HAP-1 (cell line): ENCODE measurements at regions not wholly inside any gene's neighbourhood (a gene's known extent, or its start where the extent isn't known, plus 50 kb on each side); places are given as distances from the start of the nearest gene placed in this dataset.

ENCODE experiments used
- DNase-seq, 2 experiments: peaks; one replicate each; pipeline ENCODE4 v3.0.0-alpha.2; 2016 to 2020; ENCODE audit warnings: low spot score in 2 of 2
- H3K27me3 ChIP-seq: fragments of 250-450 bp; sonication (Bioruptor Pico); 2 replicates; pipeline ENCODE4 v1.5.1; 2020; ENCODE audit warnings: low read depth, mild to moderate bottlenecking, moderate library complexity
- H3K36me3 ChIP-seq: fragments of 250-450 bp; sonication (Bioruptor Pico); replicated peaks from 2 replicates; pipeline ENCODE4 v1.5.1; 2020; ENCODE audit warnings: mild to moderate bottlenecking
- H3K4me1 ChIP-seq: fragments of 250-450 bp; sonication (Bioruptor Pico); 2 replicates; pipeline ENCODE4 v1.5.1; 2020; ENCODE audit warnings: mild to moderate bottlenecking
- H3K4me3 ChIP-seq: fragments of 250-450 bp; sonication (Bioruptor Pico); 2 replicates; pipeline ENCODE4 v1.5.1; 2020; ENCODE audit warnings: mild to moderate bottlenecking, moderate library complexity
- H3K9me3 ChIP-seq: fragments of 250-450 bp; sonication (Bioruptor Pico); 2 replicates; pipeline ENCODE4 v1.5.1; 2020; ENCODE audit warnings: mild to moderate bottlenecking, moderate library complexity
- in situ Hi-C: fragments of 300-500 bp; cut with MboI; formaldehyde crosslinking; loops from 3 replicates; pipeline ENCODE4 v1.14.3; 2020; ENCODE audit warnings: low sequenced_read_pairs, inconsistent platforms, mixed read lengths

DNA sequence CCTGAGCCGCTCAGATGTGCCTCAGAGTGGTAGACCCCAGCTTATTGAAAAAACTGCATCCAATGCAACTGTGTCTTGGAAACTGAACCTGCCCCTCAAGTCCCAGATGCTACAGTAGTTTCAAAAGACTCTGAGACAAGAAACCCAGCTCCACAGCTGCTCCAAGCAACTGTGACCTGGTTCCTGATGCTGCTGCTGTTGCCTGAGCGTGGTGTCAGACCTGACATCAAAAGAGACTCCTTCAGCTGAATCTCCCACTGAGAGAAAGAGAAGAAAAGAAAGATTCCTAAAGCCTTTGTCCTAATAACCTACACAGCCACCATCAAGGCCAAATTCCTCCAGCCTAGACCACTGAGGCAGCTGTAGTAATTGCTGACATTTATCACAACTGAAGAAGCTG lies 630.1 kb downstream of the STIM2 start:
- no peaks in the 10 kb centered on the region for H3K36me3 ChIP-seq
- DNase-seq = no peak
- no peak overlapping the region for H3K4me3 ChIP-seq
- no peaks in the 10 kb centered on the region for H3K4me1 ChIP-seq
- in situ Hi-C loops = no loop called here
- no peaks in the 10 kb centered on the region for H3K9me3 ChIP-seq
- no peaks in the 10 kb centered on the region for H3K27me3 ChIP-seq

DNA sequence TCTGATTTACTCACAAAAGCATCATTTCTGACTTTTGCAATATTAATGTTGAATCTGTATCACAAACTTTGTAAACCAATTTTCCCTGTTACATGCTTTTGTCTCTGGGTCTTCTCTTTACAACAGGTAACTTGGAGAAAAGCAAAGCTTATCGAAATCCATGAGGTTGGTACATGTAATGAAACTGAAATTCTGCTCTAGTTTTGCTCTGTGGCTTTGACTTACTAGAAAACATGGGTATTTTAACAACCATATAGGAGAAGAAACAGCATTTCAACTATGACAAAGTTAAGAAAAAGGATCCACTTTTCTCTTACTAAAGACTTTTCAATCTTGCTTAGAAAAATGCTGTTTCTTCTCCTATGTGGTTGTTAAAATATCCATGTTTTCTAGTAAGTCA lies 645.8 kb downstream of the STIM2 start:
- in situ Hi-C loops = no loop called here
- no peaks in the 10 kb centered on the region for H3K9me3 ChIP-seq
- no peaks in the 10 kb centered on the region for H3K27me3 ChIP-seq
- no peak overlapping the region for H3K4me3 ChIP-seq
- DNase-seq = no peak
- no peaks in the 10 kb centered on the region for H3K4me1 ChIP-seq
- H3K36me3 ChIP-seq = no peaks in the 10 kb centered on the region

GRCh38 chr4:27514711-27515110 lies 654.1 kb downstream of the STIM2 start:
- no peak for DNase-seq
- H3K9me3 ChIP-seq = no peaks in the 10 kb centered on the region
- no peaks in the 10 kb centered on the region for H3K36me3 ChIP-seq
- in situ Hi-C loops = no loop called here
- no peaks in the 10 kb centered on the region for H3K27me3 ChIP-seq
- no peaks in the 10 kb centered on the region for H3K4me1 ChIP-seq
- no peak overlapping the region for H3K4me3 ChIP-seq

DNA sequence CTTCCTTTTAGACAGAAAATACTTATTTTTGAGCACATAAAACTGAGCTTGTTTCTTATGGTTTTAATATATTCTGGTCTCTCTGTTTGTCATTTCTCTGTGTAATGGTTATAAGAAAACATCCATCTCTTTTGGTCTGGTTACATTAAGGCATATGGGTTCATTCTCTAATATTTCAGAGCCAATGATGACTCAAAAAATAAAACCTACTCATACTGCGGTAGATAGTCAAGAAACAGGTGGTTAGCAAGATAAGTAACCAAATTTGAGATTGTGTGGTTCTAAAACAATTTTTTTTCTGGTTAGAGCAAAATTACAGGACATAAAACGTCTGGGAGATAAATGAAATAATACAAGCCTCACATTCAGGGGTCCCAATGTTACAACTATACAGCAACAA lies 654.5 kb downstream of the STIM2 start:
- no peaks in the 10 kb centered on the region for H3K27me3 ChIP-seq
- H3K36me3 ChIP-seq = no peaks in the 10 kb centered on the region
- no peak overlapping the region for H3K4me3 ChIP-seq
- H3K4me1 ChIP-seq = no peaks in the 10 kb centered on the region
- DNase-seq = no peak
- no peaks in the 10 kb centered on the region for H3K9me3 ChIP-seq
- in situ Hi-C loops = no loop called here

DNA sequence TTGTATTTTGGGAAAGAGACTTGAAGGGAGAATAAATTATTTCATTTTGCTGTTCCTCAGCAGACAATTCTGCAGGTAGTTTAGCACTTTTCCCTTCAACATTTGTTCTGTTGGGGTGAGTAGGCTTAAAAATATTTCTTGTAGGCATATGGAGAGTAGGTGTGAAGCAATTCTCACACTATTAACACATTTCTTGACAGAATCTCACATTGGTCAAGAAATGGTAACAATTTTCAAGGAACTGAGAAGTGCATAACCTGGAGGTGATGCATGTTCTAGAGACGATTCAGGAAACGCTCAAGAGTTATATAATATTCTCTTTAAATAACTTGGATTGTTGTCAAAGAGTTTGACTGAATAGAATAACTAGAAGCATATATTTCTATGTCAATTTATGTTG lies 658.2 kb downstream of the STIM2 start:
- no peaks in the 10 kb centered on the region for H3K4me1 ChIP-seq
- in situ Hi-C loops = no loop called here
- no peak overlapping the region for H3K4me3 ChIP-seq
- no peak for DNase-seq
- H3K36me3 ChIP-seq = no peaks in the 10 kb centered on the region
- H3K27me3 ChIP-seq = no peaks in the 10 kb centered on the region
- H3K9me3 ChIP-seq = no peaks in the 10 kb centered on the region

- no peak overlapping the region for H3K4me3 ChIP-seq
- no peaks in the 10 kb centered on the region for H3K36me3 ChIP-seq
- no peaks in the 10 kb centered on the region for H3K27me3 ChIP-seq
- no peaks in the 10 kb centered on the region for H3K4me1 ChIP-seq
- in situ Hi-C loops = no loop called here
- H3K9me3 ChIP-seq = no peaks in the 10 kb centered on the region
- no peak for DNase-seq
These were observed 663.6 kb downstream of the STIM2 start for GRCh38 chr4:27524224-27524623.

DNA sequence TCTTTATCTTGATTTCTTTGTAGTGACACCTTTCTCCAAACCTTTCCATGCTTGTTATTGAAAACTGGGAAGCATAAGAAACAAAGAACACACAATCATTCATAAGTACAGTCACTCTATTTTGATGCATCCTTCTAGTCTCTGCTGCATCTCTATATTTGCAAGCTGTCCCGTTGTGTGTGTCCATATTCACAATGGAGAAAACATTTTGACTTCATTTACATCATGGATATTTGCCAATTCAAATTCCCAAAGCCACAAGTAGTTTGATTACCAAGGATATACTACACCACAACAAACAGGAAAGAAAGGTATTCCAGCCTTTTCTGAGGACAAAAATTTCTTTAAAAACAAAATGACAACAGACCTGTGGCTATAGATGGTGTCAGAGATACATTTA lies 673.8 kb downstream of the STIM2 start:
- no peaks in the 10 kb centered on the region for H3K36me3 ChIP-seq
- no peak overlapping the region for H3K4me3 ChIP-seq
- in situ Hi-C loops = no loop called here
- H3K27me3 ChIP-seq = no peaks in the 10 kb centered on the region
- no peaks in the 10 kb centered on the region for H3K4me1 ChIP-seq
- no peak for DNase-seq
- H3K9me3 ChIP-seq = no peaks in the 10 kb centered on the region

- Histone ChIP-seq H3K4me1 (no peaks in the 10 kb centered on the region), H3K9me3 (no peaks in the 10 kb centered on the region), H3K36me3 (no peaks in the 10 kb centered on the region), H3K4me3 (no peak overlapping the region), H3K27me3 (no peaks in the 10 kb centered on the region)
- in situ Hi-C loops = no loop called here
- DNase-seq = no peak
These were observed 707.8 kb downstream of the STIM2 start for GRCh38 chr4:27568236-27568951.

GRCh38 chr4:27568952-27569319 lies 708.3 kb downstream of the STIM2 start:
- in situ Hi-C loops = no loop called here

GRCh38 chr4:27574743-27575142 lies 714.1 kb downstream of the STIM2 start:
- H3K9me3 ChIP-seq = no peaks in the 10 kb centered on the region
- no peak overlapping the region for H3K4me3 ChIP-seq
- H3K4me1 ChIP-seq = no peaks in the 10 kb centered on the region
- no peak for DNase-seq
- H3K27me3 ChIP-seq = no peaks in the 10 kb centered on the region
- in situ Hi-C loops = no loop called here
- H3K36me3 ChIP-seq = no peaks in the 10 kb centered on the region

More at GRCh38 chr4:27568952-27569319, 708.3 kb downstream of the STIM2 start:
- H3K4me3 ChIP-seq = no peak overlapping the region
- H3K36me3 ChIP-seq = no peaks in the 10 kb centered on the region
- DNase-seq = no peak
- H3K4me1 ChIP-seq = no peaks in the 10 kb centered on the region
- H3K9me3 ChIP-seq = no peaks in the 10 kb centered on the region
- H3K27me3 ChIP-seq = no peaks in the 10 kb centered on the region

- DNase-seq = no peak
- no peaks in the 10 kb centered on the region for H3K4me1 ChIP-seq
- in situ Hi-C loops = no loop called here
- H3K9me3 ChIP-seq = no peaks in the 10 kb centered on the region
- H3K36me3 ChIP-seq = no peaks in the 10 kb centered on the region
- no peak overlapping the region for H3K4me3 ChIP-seq
- no peaks in the 10 kb centered on the region for H3K27me3 ChIP-seq
These were observed 717.3 kb downstream of the STIM2 start for GRCh38 chr4:27577951-27578350.

- no peaks in the 10 kb centered on the region for H3K4me1 ChIP-seq
- H3K4me3 ChIP-seq = no peak overlapping the region
- no peaks in the 10 kb centered on the region for H3K36me3 ChIP-seq
- H3K27me3 ChIP-seq = no peaks in the 10 kb centered on the region
- in situ Hi-C loops = no loop called here
- H3K9me3 ChIP-seq = no peaks in the 10 kb centered on the region
- DNase-seq = no peak
These were observed 732.1 kb downstream of the STIM2 start for GRCh38 chr4:27592738-27593137.

- no peak for DNase-seq
- in situ Hi-C loops = no loop called here
- no peak overlapping the region for H3K4me3 ChIP-seq
- no peaks in the 10 kb centered on the region for H3K36me3 ChIP-seq
- H3K9me3 ChIP-seq = no peaks in the 10 kb centered on the region
- no peaks in the 10 kb centered on the region for H3K27me3 ChIP-seq
- no peaks in the 10 kb centered on the region for H3K4me1 ChIP-seq
These were observed 734.3 kb downstream of the STIM2 start for GRCh38 chr4:27594922-27595321.

GRCh38 chr4:27595571-27596360 lies 735.1 kb downstream of the STIM2 start:
- no peak for DNase-seq
- Histone ChIP-seq H3K4me1 (no peaks in the 10 kb centered on the region), H3K27me3 (no peaks in the 10 kb centered on the region), H3K9me3 (no peaks in the 10 kb centered on the region), H3K36me3 (no peaks in the 10 kb centered on the region), H3K4me3 (no peak overlapping the region)
- in situ Hi-C loops = no loop called here
